Panc1 (cell line): ENCODE measurements at regions not wholly inside any gene's neighbourhood (a gene's known extent, or its start where the extent isn't known, plus 50 kb on each side); places are given as distances from the start of the nearest gene placed in this dataset.

Experiments
- ATAC-seq: fragments of 200-7000 bp; cut with Tn5 transposase; 2 replicates; pipeline ENCODE4 v1.9.1; 2020; ENCODE audit warnings: mild to moderate bottlenecking, moderate library complexity
- BruUV-seq: library from RNA; stranded (reverse); fragments of 400-500 nt; replicated peaks from 2 replicates; lab custom pipeline; 2021; lab: Mats Ljungman, UMichigan
- CTCF ChIA-PET: fragments of 300-600 bp; sonication (Branson Sonifier 250); formaldehyde crosslinking; loops from one replicate; lab custom pipeline; 2022; ENCODE audit warnings: antibody characterized with exemption; lab: Charles Lee
- POLR2A ChIA-PET: fragments of 300-600 bp; sonication (Branson Sonifier 250); formaldehyde crosslinking; loops from one replicate; lab custom pipeline; 2022; ENCODE audit warnings: antibody characterized with exemption; lab: Charles Lee
- DNase-seq: peaks from one replicate; pipeline ENCODE4 v3.0.0-alpha.2; 2010; ENCODE audit warnings: low read depth, low spot score
- H3K27ac ChIP-seq: 2 replicates; pipeline ENCODE4 v1.5.1; 2011; ENCODE audit warnings: mild to moderate bottlenecking, low read length, inconsistent platforms
- H3K27me3 ChIP-seq: fragments of 200-500 bp; sonication (Bioruptor generic); 2 replicates; pipeline ENCODE4 v1.6.0; 2014; ENCODE audit warnings: low read length, inconsistent platforms; ENCODE audit not compliant: control insufficient read depth, insufficient read depth
- H3K36me3 ChIP-seq: fragments of 200-500 bp; sonication (Bioruptor generic); 2 replicates; pipeline ENCODE4 v1.5.1; 2014; ENCODE audit warnings: inconsistent platforms, mild to moderate bottlenecking, low read length, moderate library complexity; ENCODE audit not compliant: control insufficient read depth, insufficient read depth
- H3K4me1 ChIP-seq: 2 replicates; pipeline ENCODE4 v1.5.1; 2011; ENCODE audit warnings: inconsistent platforms, mild to moderate bottlenecking, low read length, moderate library complexity; ENCODE audit not compliant: control insufficient read depth, insufficient read depth
- H3K4me3 ChIP-seq, 2 experiments: 2 replicates each; pipeline ENCODE4 v1.5.1; 2011 to 2012; ENCODE audit warnings: low read depth in 2 of 2, low read length in 2 of 2, mild to moderate bottlenecking in 2 of 2, inconsistent platforms in 1 of 2, moderate library complexity in 1 of 2
- H3K9me3 ChIP-seq: fragments of 200-500 bp; sonication (Bioruptor generic); 2 replicates; pipeline ENCODE4 v1.5.1; 2014; ENCODE audit warnings: low read depth, mild to moderate bottlenecking, inconsistent platforms, low read length, moderate library complexity; ENCODE audit not compliant: control insufficient read depth, insufficient read depth
- CTCF ChIP-seq: fragments of 450-650 bp; IDR thresholded peaks from 2 replicates; pipeline ENCODE4 v1.5.1; 2017; ENCODE audit warnings: mild to moderate bottlenecking
- POLR2AphosphoS5 ChIP-seq: IDR thresholded peaks from 2 replicates; pipeline ENCODE4 v1.6.1; 2012; ENCODE audit warnings: mild to moderate bottlenecking, low read depth, low read length, moderate library complexity
- REST ChIP-seq, 2 experiments: IDR thresholded peaks; 2 replicates each; pipeline ENCODE4 v1.6.1; 2011 to 2012; ENCODE audit warnings: low read depth in 2 of 2, control low read depth in 1 of 2, low read length in 1 of 2, mild to moderate bottlenecking in 1 of 2, moderate library complexity in 1 of 2; ENCODE audit not compliant: insufficient read depth in 1 of 2
- SIN3A ChIP-seq: IDR thresholded peaks from 2 replicates; pipeline ENCODE4 v1.6.1; 2012; ENCODE audit warnings: low read depth, mild to moderate bottlenecking, low read length, moderate library complexity, borderline replicate concordance; ENCODE audit not compliant: insufficient read depth
- TCF7L2 ChIP-seq: IDR thresholded peaks from 2 replicates; pipeline ENCODE4 v1.6.1; 2011; ENCODE audit warnings: mild to moderate bottlenecking, low read depth, low read length, inconsistent platforms
- in situ Hi-C: cut with HindIII; loops from 2 replicates; pipeline ENCODE4 v1.10.0; 2016; ENCODE audit warnings: low sequenced_read_pairs, low pct_unique_long_range_greater_than_20kb
- intact Hi-C: fragments of 100-400 bp; cut with micrococcal nuclease; formaldehyde crosslinking; loops from one replicate; pipeline ENCODE4 v1.10.0; 2022; ENCODE audit not compliant: unreplicated experiment

- no TSS peak for BruUV-seq
- POLR2A ChIA-PET, result no interaction called here
These were observed 177.0 kb upstream of the TMEM132C start for GRCh38 chr12:128089961-128090360.

GRCh38 chr12:128091101-128091720 is 175.8 kb upstream of the TMEM132C start:
- Histone ChIP-seq H3K36me3 (no peaks in the 10 kb centered on the region), H3K4me1 (no peaks in the 10 kb centered on the region), H3K27ac (no peak overlapping the region), H3K9me3 (no peaks in the 10 kb centered on the region), H3K4me3 (no peak overlapping the region), H3K27me3 (no peaks in the 10 kb centered on the region)
- TF ChIP-seq SIN3A (no peak), REST (IDR thresholded peaks at IDR 0.05; ENCODE audit: insufficient read depth in 1 of 2, low read depth in 2 of 2, low read length in 1 of 2) (no peak), CTCF (no peak), TCF7L2 (no peak), POLR2AphosphoS5 (no peak)
- DNase-seq (no peak), ATAC-seq (no peak)
- POLR2A ChIA-PET, result no interaction called here
- intact Hi-C loops (no loop called here), in situ Hi-C loops (no loop called here)
- BruUV-seq, result no TSS peak
- CTCF ChIA-PET, result interaction anchor here (0.7 kb wide), 1 partner anchor 828 kb away, joined by 3 read pairs; no protein-coding TSS in a partner anchor

More at GRCh38 chr12:128089961-128090360, 177.0 kb upstream of the TMEM132C start:
- ATAC-seq (no peak), DNase-seq (no peak)
- intact Hi-C loops, result no loop called here
- CTCF ChIA-PET, result no interaction called here
- no peak for TF ChIP-seq REST (IDR thresholded peaks at IDR 0.05; ENCODE audit: insufficient read depth in 1 of 2, low read depth in 2 of 2, low read length in 1 of 2)
- TF ChIP-seq TCF7L2, result no peak
- TF ChIP-seq POLR2AphosphoS5, result no peak
- no peak for TF ChIP-seq SIN3A
- TF ChIP-seq CTCF, result no peak
- Histone ChIP-seq H3K27me3 (no peaks in the 10 kb centered on the region), H3K27ac (no peak overlapping the region), H3K9me3 (no peaks in the 10 kb centered on the region), H3K36me3 (no peaks in the 10 kb centered on the region), H3K4me3 (no peak overlapping the region), H3K4me1 (no peaks in the 10 kb centered on the region)
- in situ Hi-C loops, result no loop called here
